SU-DHL-6 (cell line): ENCODE measurements at regions not wholly inside any gene's neighbourhood (a gene's known extent, or its start where the extent isn't known, plus 50 kb on each side); places are given as distances from the start of the nearest gene placed in this dataset.

Source experiments
- CTCF ChIP-seq: fragments of 200-600 bp; sonication (generic); IDR thresholded peaks from one replicate; pipeline ENCODE4 v1.5.1; 2017; ENCODE audit warnings: antibody characterized with exemption, mild to moderate bottlenecking, low read length, moderate library complexity; ENCODE audit not compliant: insufficient read depth, poor library complexity, severe bottlenecking
- EZH2phosphoT487 ChIP-seq: fragments of 200-600 bp; sonication (generic), shearing (Covaris generic); conservative IDR thresholded peaks from 2 replicates; pipeline ENCODE4 v1.6.1; 2018; ENCODE audit warnings: mild to moderate bottlenecking, antibody characterized with exemption, low read length, moderate library complexity, mixed read lengths

GRCh38 chr5:145226726-145227125 is 608.4 kb downstream of the PRELID2 start:
- TF ChIP-seq CTCF, result no peak
- TF ChIP-seq EZH2phosphoT487, result no peak
